DND-41 (cell line): ENCODE measurements at regions not wholly inside any gene's neighbourhood (a gene's known extent, or its start where the extent isn't known, plus 50 kb on each side); places are given as distances from the start of the nearest gene placed in this dataset.

ENCODE experiments used
- ATAC-seq: fragments of 200-7000 bp; cut with Tn5 transposase; 3 replicates; pipeline ENCODE4 v1.9.1; 2021; ENCODE audit warnings: low read depth; ENCODE audit not compliant: insufficient read depth
- DNase-seq: peaks from one replicate; pipeline ENCODE4 v3.0.0-alpha.2; 2020
- H2AFZ ChIP-seq: 2 replicates; pipeline ENCODE4 v1.6.0; 2012; ENCODE audit warnings: low read depth, low read length
- H3K27ac ChIP-seq: 2 replicates; pipeline ENCODE4 v1.5.1; 2012; ENCODE audit warnings: low read length, inconsistent platforms
- H3K27me3 ChIP-seq: fragments of 200-600 bp; sonication (generic); 2 replicates; pipeline ENCODE4 v1.6.0; 2012; ENCODE audit warnings: low read length, mild to moderate bottlenecking, inconsistent platforms; ENCODE audit not compliant: insufficient read depth, poor library complexity
- H3K36me3 ChIP-seq: 2 replicates; pipeline ENCODE4 v1.5.1; 2012; ENCODE audit warnings: low read length, inconsistent platforms; ENCODE audit not compliant: insufficient read depth
- H3K4me1 ChIP-seq: 2 replicates; pipeline ENCODE4 v1.5.1; 2012; ENCODE audit warnings: mild to moderate bottlenecking, low read length; ENCODE audit not compliant: insufficient read depth
- H3K4me2 ChIP-seq: 2 replicates; pipeline ENCODE4 v1.6.0; 2012; ENCODE audit warnings: mild to moderate bottlenecking, moderate library complexity, low read length, inconsistent platforms; ENCODE audit not compliant: insufficient read depth
- H3K4me3 ChIP-seq, 2 experiments: fragments of 200-600 bp in 1 of 2; shearing (Covaris generic) in 1 of 2; 2 replicates each; pipeline ENCODE4 v1.5.1; 2012 to 2016; ENCODE audit warnings: inconsistent platforms in 2 of 2, low read length in 2 of 2, mild to moderate bottlenecking in 2 of 2, low read depth in 1 of 2, moderate library complexity in 1 of 2
- H3K79me2 ChIP-seq: 2 replicates; pipeline ENCODE4 v1.6.0; 2012; ENCODE audit warnings: low read length, inconsistent platforms; ENCODE audit not compliant: insufficient read depth
- H3K9ac ChIP-seq: 2 replicates; pipeline ENCODE4 v1.6.0; 2012; ENCODE audit warnings: low read depth, mild to moderate bottlenecking, inconsistent platforms, low read length, moderate library complexity
- H3K9me3 ChIP-seq: 2 replicates; pipeline ENCODE4 v1.5.1; 2012; ENCODE audit warnings: low read length, moderate library complexity, mild to moderate bottlenecking, inconsistent platforms; ENCODE audit not compliant: insufficient read depth, severe bottlenecking
- H4K20me1 ChIP-seq: 2 replicates; pipeline ENCODE4 v1.6.0; 2012; ENCODE audit warnings: low read length; ENCODE audit not compliant: insufficient read depth
- EZH2 ChIP-seq: IDR thresholded peaks from 3 replicates; pipeline ENCODE4 v1.6.1; 2012; ENCODE audit warnings: borderline replicate concordance, low read depth, mild to moderate bottlenecking, moderate library complexity, low read length, inconsistent platforms; ENCODE audit not compliant: severe bottlenecking
- TF ChIP-seq, protein P1 (sequence below): IDR thresholded peaks from 2 replicates; pipeline ENCODE4 v1.5.1; 2012; ENCODE audit warnings: borderline replicate concordance, low read length, moderate library complexity, mild to moderate bottlenecking; ENCODE audit not compliant: poor library complexity, severe bottlenecking; ENCODE audit errors: extremely low read depth

DNA sequence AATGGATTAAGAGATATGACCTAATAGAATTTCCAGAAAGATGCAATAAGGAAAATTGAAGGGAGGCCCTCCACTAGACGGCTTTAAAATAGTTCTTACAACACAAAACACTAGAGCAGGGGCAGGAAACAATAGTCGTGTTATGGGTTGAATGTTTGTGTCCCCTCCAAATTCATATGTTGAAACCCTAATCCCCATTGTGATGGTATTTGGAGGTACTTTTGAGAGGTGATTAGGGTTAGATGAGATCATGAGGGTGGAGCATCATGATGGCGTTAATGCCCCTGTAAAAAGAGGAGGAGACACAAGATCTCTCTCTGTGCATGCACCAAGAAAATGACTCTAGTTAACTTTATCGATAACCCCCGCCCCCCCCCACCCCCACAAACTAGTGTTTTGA, 104.0 kb upstream of the HMGN3 start:
- Histone ChIP-seq H3K4me2 (no peak overlapping the region), H3K79me2 (no peaks in the 10 kb centered on the region), H4K20me1 (no peaks in the 10 kb centered on the region), H3K4me1 (no peaks in the 10 kb centered on the region), H3K27me3 (no peaks in the 10 kb centered on the region), H3K9ac (no peak overlapping the region), H3K9me3 (no peaks in the 10 kb centered on the region), H3K27ac (no peak overlapping the region), H2AFZ (no peak overlapping the region), H3K4me3 (no peak overlapping the region), H3K36me3 (no peaks in the 10 kb centered on the region)
- DNase-seq: no peak
- TF ChIP-seq EZH2: no peak
- TF ChIP-seq, protein P1, sequence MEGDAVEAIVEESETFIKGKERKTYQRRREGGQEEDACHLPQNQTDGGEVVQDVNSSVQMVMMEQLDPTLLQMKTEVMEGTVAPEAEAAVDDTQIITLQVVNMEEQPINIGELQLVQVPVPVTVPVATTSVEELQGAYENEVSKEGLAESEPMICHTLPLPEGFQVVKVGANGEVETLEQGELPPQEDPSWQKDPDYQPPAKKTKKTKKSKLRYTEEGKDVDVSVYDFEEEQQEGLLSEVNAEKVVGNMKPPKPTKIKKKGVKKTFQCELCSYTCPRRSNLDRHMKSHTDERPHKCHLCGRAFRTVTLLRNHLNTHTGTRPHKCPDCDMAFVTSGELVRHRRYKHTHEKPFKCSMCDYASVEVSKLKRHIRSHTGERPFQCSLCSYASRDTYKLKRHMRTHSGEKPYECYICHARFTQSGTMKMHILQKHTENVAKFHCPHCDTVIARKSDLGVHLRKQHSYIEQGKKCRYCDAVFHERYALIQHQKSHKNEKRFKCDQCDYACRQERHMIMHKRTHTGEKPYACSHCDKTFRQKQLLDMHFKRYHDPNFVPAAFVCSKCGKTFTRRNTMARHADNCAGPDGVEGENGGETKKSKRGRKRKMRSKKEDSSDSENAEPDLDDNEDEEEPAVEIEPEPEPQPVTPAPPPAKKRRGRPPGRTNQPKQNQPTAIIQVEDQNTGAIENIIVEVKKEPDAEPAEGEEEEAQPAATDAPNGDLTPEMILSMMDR: no peak
- no peak for ATAC-seq

DNA sequence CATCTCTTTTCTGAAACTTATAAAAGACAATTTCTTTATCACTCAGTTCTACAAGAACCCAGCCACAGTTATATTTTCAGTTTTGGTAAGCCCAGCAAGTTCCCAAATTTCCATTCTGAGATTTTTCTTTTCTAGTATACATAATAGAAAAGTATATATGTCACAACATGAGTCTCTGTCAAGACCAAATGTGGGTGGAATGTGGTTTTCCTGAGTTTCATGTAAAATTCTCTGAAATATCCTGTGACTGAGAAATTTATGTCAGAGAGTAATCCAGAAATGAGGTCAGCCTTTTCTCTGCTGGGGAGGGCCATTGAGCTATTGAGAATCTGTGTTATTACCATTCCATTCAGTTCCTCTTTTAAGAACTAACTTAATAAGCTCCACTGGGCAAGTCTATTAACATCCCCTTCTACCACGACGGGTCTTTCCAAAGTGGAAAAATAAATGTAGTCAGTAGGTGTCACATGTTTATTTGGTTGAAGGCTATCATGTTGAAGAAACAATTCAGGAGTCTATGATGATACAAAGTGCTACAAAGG, 100.7 kb upstream of the HMGN3 start:
- DNase-seq (no peak), ATAC-seq (no peak)
- Histone ChIP-seq H3K36me3 (no peaks in the 10 kb centered on the region), H3K27me3 (no peaks in the 10 kb centered on the region), H3K9me3 (no peaks in the 10 kb centered on the region), H3K79me2 (no peaks in the 10 kb centered on the region), H4K20me1 (no peaks in the 10 kb centered on the region), H3K4me1 (no peaks in the 10 kb centered on the region), H3K9ac (no peak overlapping the region), H2AFZ (no peak overlapping the region), H3K4me3 (no peak overlapping the region), H3K4me2 (no peak overlapping the region), H3K27ac (no peak overlapping the region)
- TF ChIP-seq, protein P1: no peak
- TF ChIP-seq EZH2: no peak

DNA sequence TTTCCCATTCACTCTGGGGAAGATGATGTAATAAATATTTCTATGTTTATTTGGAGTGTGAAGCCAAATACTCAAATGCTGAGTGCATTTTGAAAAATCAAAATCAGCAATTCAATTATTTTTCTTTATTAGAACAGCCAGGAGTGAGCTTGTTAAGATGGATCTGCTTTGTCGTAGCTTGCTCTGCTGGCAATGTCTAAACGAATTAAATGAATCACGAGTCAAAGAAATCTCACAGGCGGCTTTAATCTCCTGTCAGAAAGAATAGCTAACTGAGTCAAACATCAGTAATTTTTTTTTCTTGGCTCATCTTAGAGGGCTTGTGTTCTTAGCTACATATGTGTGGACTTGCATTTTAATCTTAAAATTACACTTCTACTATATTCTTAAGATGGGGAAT, 100.2 kb upstream of the HMGN3 start:
- Histone ChIP-seq H3K4me2 (no peak overlapping the region), H3K27ac (no peak overlapping the region), H3K9me3 (no peaks in the 10 kb centered on the region), H3K4me1 (no peaks in the 10 kb centered on the region), H3K27me3 (no peaks in the 10 kb centered on the region), H3K9ac (no peak overlapping the region), H4K20me1 (no peaks in the 10 kb centered on the region), H3K4me3 (no peak overlapping the region), H3K36me3 (no peaks in the 10 kb centered on the region), H2AFZ (no peak overlapping the region), H3K79me2 (no peaks in the 10 kb centered on the region)
- DNase-seq (no peak), ATAC-seq (no peak)
- TF ChIP-seq, protein P1: no peak
- TF ChIP-seq EZH2: no peak

DNA sequence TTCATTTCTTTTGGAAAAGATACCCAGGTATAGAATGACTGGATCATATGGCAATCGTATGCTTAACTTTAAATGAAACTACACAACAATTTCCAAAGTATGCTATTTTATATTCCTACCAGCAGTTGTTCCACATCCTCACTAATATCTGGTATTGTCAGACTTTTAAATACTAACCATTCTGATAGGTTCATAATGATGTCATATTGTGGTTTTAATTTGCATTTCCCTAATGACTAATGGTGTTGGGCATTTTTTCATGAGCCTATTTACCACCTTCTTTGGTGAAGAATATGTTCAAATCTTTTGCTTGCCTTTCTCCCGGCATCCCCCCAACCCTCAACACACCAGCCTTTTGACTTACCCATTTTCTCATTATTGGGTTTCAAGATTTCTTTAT, 96.2 kb upstream of the HMGN3 start:
- DNase-seq (no peak), ATAC-seq (no peak)
- Histone ChIP-seq H3K4me1 (peaks cover 3% of the 10 kb centered on the region; the same call in 1 of the 2 replicates), H2AFZ (no peak overlapping the region), H3K9me3 (peaks cover 4% of the 10 kb centered on the region), H4K20me1 (no peaks in the 10 kb centered on the region), H3K36me3 (no peaks in the 10 kb centered on the region), H3K9ac (no peak overlapping the region), H3K27ac (no peak overlapping the region), H3K79me2 (no peaks in the 10 kb centered on the region), H3K4me3 (no peak overlapping the region), H3K4me2 (no peak overlapping the region), H3K27me3 (no peaks in the 10 kb centered on the region)
- TF ChIP-seq EZH2: no peak
- TF ChIP-seq, protein P1: no peak
